HG02973 (cell line): ENCODE measurements at regions not wholly inside any gene's neighbourhood (a gene's known extent, or its start where the extent isn't known, plus 50 kb on each side); places are given as distances from the start of the nearest gene placed in this dataset.
"Not testable (repeated sequence)": the region's sequence is repeated elsewhere in the genome, so short reads cannot be mapped to it uniquely, and the experiment has no call there.

Experiments used
- ATAC-seq: cut with Tn5 transposase; IDR thresholded peaks from one replicate; pipeline ENCODE4 v1.9.1; 2021; ENCODE audit warnings: moderate library complexity; ENCODE audit not compliant: unreplicated experiment

- no peak for ATAC-seq
These were observed 112.9 kb upstream of the ZEB2 start for GRCh38 chr2:144632809-144633208.

GRCh38 chr2:144631636-144632035, 111.7 kb upstream of the ZEB2 start:
- ATAC-seq = no peak

- ATAC-seq = peak; percentile 97
These were observed 110.7 kb upstream of the ZEB2 start for GRCh38 chr2:144630459-144631215.

- no peak for ATAC-seq
These were observed 110.0 kb upstream of the ZEB2 start for GRCh38 chr2:144629935-144630334.

GRCh38 chr2:144628566-144628965, 108.6 kb upstream of the ZEB2 start:
- no peak for ATAC-seq

GRCh38 chr2:144625626-144626025, 105.7 kb upstream of the ZEB2 start:
- no peak for ATAC-seq

GRCh38 chr2:144625226-144625625, 105.3 kb upstream of the ZEB2 start:
- ATAC-seq = no peak

GRCh38 chr2:144624451-144624850, 104.5 kb upstream of the ZEB2 start:
- ATAC-seq = no peak

GRCh38 chr2:144622373-144622772, 102.5 kb upstream of the ZEB2 start:
- not testable (repeated sequence) for ATAC-seq

GRCh38 chr2:144621266-144621665, 101.3 kb upstream of the ZEB2 start:
- no peak for ATAC-seq

GRCh38 chr2:144619760-144620159, 99.8 kb upstream of the ZEB2 start:
- ATAC-seq = no peak

- ATAC-seq = not testable (repeated sequence)
These were observed 97.3 kb upstream of the ZEB2 start for GRCh38 chr2:144617171-144617570.

GRCh38 chr2:144615866-144616565, 96.1 kb upstream of the ZEB2 start:
- no peak for ATAC-seq

GRCh38 chr2:144607891-144608521, 88.1 kb upstream of the ZEB2 start:
- ATAC-seq = no peak

GRCh38 chr2:144607099-144607498, 87.2 kb upstream of the ZEB2 start:
- ATAC-seq = no peak

GRCh38 chr2:144606466-144607095, 86.7 kb upstream of the ZEB2 start:
- ATAC-seq = no peak

GRCh38 chr2:144605231-144605840, 85.4 kb upstream of the ZEB2 start:
- no peak for ATAC-seq

- no peak for ATAC-seq
These were observed 83.4 kb upstream of the ZEB2 start for GRCh38 chr2:144603334-144603733.

- no peak for ATAC-seq
These were observed 79.0 kb upstream of the ZEB2 start for GRCh38 chr2:144598906-144599305.

GRCh38 chr2:144597894-144598593, 78.1 kb upstream of the ZEB2 start:
- no peak for ATAC-seq
